ENCODE measurements at regions not wholly inside any gene's neighbourhood (a gene's known extent, or its start where the extent isn't known, plus 50 kb on each side); places are given as distances from the start of the nearest gene placed in this dataset.

GRCh38 chr19:30115947-30116346 is 173.9 kb downstream of the URI1 start:
- CTCF ChIA-PET: no interaction called here
- Histone ChIP-seq H3K36me3 (ENCODE audit: control insufficient read depth, insufficient read depth, low read length) (no peaks in the 10 kb centered on the region), H3K4me1 (ENCODE audit: control insufficient read depth, insufficient read depth, low read length) (no peaks in the 10 kb centered on the region), H3K23ac (ENCODE audit: low read depth, low read length) (no peak overlapping the region), H3K14ac (replicated peaks; ENCODE audit: low read depth, low read length) (no peak overlapping the region), H2AK5ac (ENCODE audit: low read depth, low read length) (no peak overlapping the region), H4K20me1 (ENCODE audit: insufficient read depth, low read length) (no peaks in the 10 kb centered on the region), H3K4me2 (ENCODE audit: low read depth, low read length) (no peak overlapping the region), H2BK5ac (ENCODE audit: low read depth, low read length, poor library complexity, severe bottlenecking) (peak overlapping the region; percentile 79), H3K9ac (ENCODE audit: low read depth, low read length) (no peak overlapping the region), H2BK20ac (ENCODE audit: low read depth, low read length) (no peak overlapping the region), H2AFZ (replicated peaks; ENCODE audit: low read length, poor library complexity) (no peak overlapping the region), H4K8ac (ENCODE audit: low read depth in 2 of 2, low read length in 2 of 2) (no peak overlapping the region), H3K27me3 (ENCODE audit: control insufficient read depth, insufficient read depth, low read length) (no peaks in the 10 kb centered on the region), H3K4ac (ENCODE audit: low read depth, low read length) (no peak overlapping the region), H3K79me1 (ENCODE audit: low read depth in 1 of 2, low read length in 2 of 2) (no peaks in the 10 kb centered on the region), H2BK120ac (ENCODE audit: low read depth, low read length) (no peak overlapping the region), H3K4me3 (ENCODE audit: insufficient read depth, low read depth, low read length) (no peak overlapping the region), H3K9me1 (ENCODE audit: insufficient read depth, low read length) (no peaks in the 10 kb centered on the region), H4K91ac (ENCODE audit: insufficient read depth, low read depth, low read length) (no peak overlapping the region), H2BK15ac (ENCODE audit: low read depth, low read length) (no peak overlapping the region), H3K9me3 (ENCODE audit: control insufficient read depth, insufficient read depth, low read length) (peaks cover 10% of the 10 kb centered on the region; the same call in 1 of the 2 replicates), H3K56ac (ENCODE audit: extremely low read depth, insufficient read depth, low read length) (no peak overlapping the region), H3K27ac (ENCODE audit: insufficient read depth, low read length) (no peak overlapping the region), H2AK9ac (replicated peaks; ENCODE audit: low read depth, low read length, poor library complexity) (no peak overlapping the region), H3K18ac (ENCODE audit: low read depth, low read length) (no peak overlapping the region), H4K5ac (ENCODE audit: low read depth, low read length) (no peak overlapping the region)
- intact Hi-C loops (cut with micrococcal nuclease) (no loop called here), dilution Hi-C loops (cut with HindIII; ENCODE audit: low sequenced_read_pairs, unreplicated experiment) (no loop called here), in situ Hi-C loops (cut with MboI; ENCODE audit: low sequenced_read_pairs) (no loop called here)
- WGBS, 2 experiments (ENCODE audit: extremely low coverage in 2 of 2, insufficient read length in 1 of 2): 80% methylated on average over 1 of the region's 2 CpGs; no CpG with 5 or more reads in 1 of the 2 experiments
- POLR2A ChIA-PET (ENCODE audit: unreplicated experiment): no interaction called here
- BruUV-seq (replicated peaks): no TSS peak
- DNase-seq (no peak), ATAC-seq (ENCODE audit: low read depth) (no peak)
- TF ChIP-seq CEBPB (IDR thresholded peaks at IDR 0.05; ENCODE audit: low read depth, low read length) (no peak), BHLHE40 (IDR thresholded peaks at IDR 0.05; ENCODE audit: low read depth, low read length) (no peak), CHD1 (IDR thresholded peaks at IDR 0.05; ENCODE audit: low read depth, low read length) (no peak), MAZ (IDR thresholded peaks at IDR 0.05; ENCODE audit: borderline replicate concordance, low read depth, low read length) (no peak), MXI1 (IDR thresholded peaks at IDR 0.05; ENCODE audit: borderline replicate concordance, low read depth, low read length) (no peak), NFE2L2 (IDR thresholded peaks at IDR 0.05; ENCODE audit: low read depth, low read length) (no peak)

Data from IMR-90 (cell line).